OCI-LY7 (cell line): ENCODE measurements at regions not wholly inside any gene's neighbourhood (a gene's known extent, or its start where the extent isn't known, plus 50 kb on each side); places are given as distances from the start of the nearest gene placed in this dataset.

Source experiments
- BruUV-seq: library from RNA; stranded (reverse); fragments of 400-500 nt; replicated peaks from 2 replicates; lab custom pipeline; 2021; lab: Mats Ljungman, UMichigan
- CTCF ChIA-PET: fragments of 300-600 bp; sonication (Branson Sonifier 250); formaldehyde crosslinking; loops from one replicate; lab custom pipeline; 2022; ENCODE audit warnings: antibody characterized with exemption; ENCODE audit not compliant: unreplicated experiment; lab: Charles Lee
- POLR2A ChIA-PET: fragments of 300-600 bp; sonication (Branson Sonifier 250); formaldehyde crosslinking; loops from one replicate; lab custom pipeline; 2022; ENCODE audit warnings: antibody characterized with exemption; lab: Charles Lee
- DNase-seq: peaks from one replicate; pipeline ENCODE4 v3.0.0-alpha.2; 2015; ENCODE audit warnings: low spot score
- H2AFZ ChIP-seq: fragments of 200-600 bp; sonication (generic), shearing (Covaris generic); 2 replicates; pipeline ENCODE4 v1.6.1; 2014; ENCODE audit warnings: mild to moderate bottlenecking, antibody characterized with exemption, low read length, moderate library complexity
- H3K27ac ChIP-seq: fragments of 200-600 bp; sonication (generic); 2 replicates; pipeline ENCODE4 v1.5.1; 2014; ENCODE audit warnings: mixed run types, low read depth, mild to moderate bottlenecking, moderate library complexity, low read length, inconsistent platforms; ENCODE audit not compliant: poor library complexity, severe bottlenecking
- H3K36me3 ChIP-seq: fragments of 200-600 bp; sonication (generic); 2 replicates; pipeline ENCODE4 v1.6.1; 2014; ENCODE audit warnings: mild to moderate bottlenecking, antibody characterized with exemption, low read length, moderate library complexity, mixed read lengths; ENCODE audit not compliant: insufficient read depth
- H3K4me1 ChIP-seq: fragments of 200-600 bp; sonication (generic); 2 replicates; pipeline ENCODE4 v1.5.1; 2014; ENCODE audit warnings: mild to moderate bottlenecking, low read length; ENCODE audit not compliant: insufficient read depth, poor library complexity, severe bottlenecking
- H3K4me2 ChIP-seq: fragments of 200-600 bp; sonication (generic); 2 replicates; pipeline ENCODE4 v1.6.1; 2014; ENCODE audit warnings: mild to moderate bottlenecking, low read length
- H3K4me3 ChIP-seq: fragments of 200-600 bp; sonication (generic); 2 replicates; pipeline ENCODE4 v1.5.1; 2014; ENCODE audit warnings: mild to moderate bottlenecking, low read depth, low read length; ENCODE audit not compliant: poor library complexity, severe bottlenecking
- H3K79me2 ChIP-seq: fragments of 200-600 bp; sonication (generic); 2 replicates; pipeline ENCODE4 v1.6.1; 2016; ENCODE audit warnings: low read depth, mild to moderate bottlenecking, low read length, moderate library complexity, mixed read lengths; ENCODE audit not compliant: insufficient read depth
- H3K9me2 ChIP-seq: fragments of 200-600 bp; sonication (generic); 2 replicates; pipeline ENCODE4 v1.6.1; 2016; ENCODE audit warnings: mild to moderate bottlenecking, low read length, mixed read lengths; ENCODE audit not compliant: insufficient read depth
- H3K9me3 ChIP-seq: fragments of 200-600 bp; sonication (generic); 2 replicates; pipeline ENCODE4 v1.6.1; 2014; ENCODE audit warnings: mild to moderate bottlenecking, mixed run types, low read length, mixed read lengths
- H4K20me1 ChIP-seq: fragments of 200-600 bp; sonication (generic); 2 replicates; pipeline ENCODE4 v1.6.1; 2014; ENCODE audit warnings: mild to moderate bottlenecking, antibody characterized with exemption, low read length, moderate library complexity, mixed read lengths; ENCODE audit not compliant: insufficient read depth
- EZH2phosphoT487 ChIP-seq: fragments of 200-600 bp; sonication (generic); IDR thresholded peaks from 2 replicates; pipeline ENCODE4 v1.6.1; 2018; ENCODE audit warnings: low read depth, borderline replicate concordance, mild to moderate bottlenecking, mixed run types, antibody characterized with exemption, low read length, moderate library complexity, mixed read lengths
- intact Hi-C: fragments of 100-400 bp; cut with micrococcal nuclease; formaldehyde crosslinking; loops from one replicate; pipeline ENCODE4 v1.10.0; 2022; ENCODE audit not compliant: unreplicated experiment
- TF ChIP-seq, protein P1 (sequence below): fragments of 200-600 bp; sonication (generic); conservative IDR thresholded peaks from 2 replicates; pipeline ENCODE4 v1.5.1; 2014; ENCODE audit warnings: mild to moderate bottlenecking, antibody characterized with exemption, low read length, moderate library complexity, mixed read lengths

DNA sequence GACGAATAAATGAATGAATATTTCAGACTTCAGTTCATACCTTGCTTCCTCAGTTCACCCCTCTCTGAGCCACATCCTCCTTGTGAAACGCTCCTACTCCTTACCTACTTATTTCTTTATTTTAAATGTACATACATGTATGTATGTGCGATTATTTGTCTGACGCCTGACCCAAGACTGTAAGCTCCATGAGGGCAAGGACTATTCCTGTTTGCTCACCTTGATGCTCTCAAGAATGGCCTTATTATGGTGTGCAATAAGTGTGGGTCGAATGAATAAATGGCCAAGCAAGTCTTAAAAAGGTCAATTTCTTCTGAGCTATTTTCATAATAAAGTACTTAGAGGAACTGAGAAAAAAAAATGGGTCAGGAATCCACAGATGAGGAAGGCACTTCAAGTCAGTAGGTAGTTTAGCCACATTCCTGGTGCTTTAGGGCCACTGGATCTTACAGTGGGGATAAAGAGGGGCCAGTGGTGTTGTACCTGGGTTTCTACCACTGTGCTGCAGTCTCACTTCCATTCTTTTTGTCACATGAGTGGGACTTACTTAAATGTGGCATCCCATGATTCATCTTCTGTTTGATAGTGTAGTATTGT, 74.7 kb downstream of the SDC1 start:
- Histone ChIP-seq H3K27ac (no peak overlapping the region), H4K20me1 (no peaks in the 10 kb centered on the region), H3K36me3 (no peaks in the 10 kb centered on the region), H3K9me3 (no peaks in the 10 kb centered on the region), H2AFZ (no peak overlapping the region), H3K79me2 (no peaks in the 10 kb centered on the region), H3K4me1 (no peaks in the 10 kb centered on the region), H3K9me2 (no peaks in the 10 kb centered on the region), H3K4me3 (no peak overlapping the region), H3K4me2 (no peak overlapping the region)
- no TSS peak for BruUV-seq
- DNase-seq, result no peak
- TF ChIP-seq, protein P1, sequence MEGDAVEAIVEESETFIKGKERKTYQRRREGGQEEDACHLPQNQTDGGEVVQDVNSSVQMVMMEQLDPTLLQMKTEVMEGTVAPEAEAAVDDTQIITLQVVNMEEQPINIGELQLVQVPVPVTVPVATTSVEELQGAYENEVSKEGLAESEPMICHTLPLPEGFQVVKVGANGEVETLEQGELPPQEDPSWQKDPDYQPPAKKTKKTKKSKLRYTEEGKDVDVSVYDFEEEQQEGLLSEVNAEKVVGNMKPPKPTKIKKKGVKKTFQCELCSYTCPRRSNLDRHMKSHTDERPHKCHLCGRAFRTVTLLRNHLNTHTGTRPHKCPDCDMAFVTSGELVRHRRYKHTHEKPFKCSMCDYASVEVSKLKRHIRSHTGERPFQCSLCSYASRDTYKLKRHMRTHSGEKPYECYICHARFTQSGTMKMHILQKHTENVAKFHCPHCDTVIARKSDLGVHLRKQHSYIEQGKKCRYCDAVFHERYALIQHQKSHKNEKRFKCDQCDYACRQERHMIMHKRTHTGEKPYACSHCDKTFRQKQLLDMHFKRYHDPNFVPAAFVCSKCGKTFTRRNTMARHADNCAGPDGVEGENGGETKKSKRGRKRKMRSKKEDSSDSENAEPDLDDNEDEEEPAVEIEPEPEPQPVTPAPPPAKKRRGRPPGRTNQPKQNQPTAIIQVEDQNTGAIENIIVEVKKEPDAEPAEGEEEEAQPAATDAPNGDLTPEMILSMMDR, result no peak
- TF ChIP-seq EZH2phosphoT487, result no peak
- ChIA-PET CTCF (no interaction called here), POLR2A (no interaction called here)
- intact Hi-C loops, result no loop called here

DNA sequence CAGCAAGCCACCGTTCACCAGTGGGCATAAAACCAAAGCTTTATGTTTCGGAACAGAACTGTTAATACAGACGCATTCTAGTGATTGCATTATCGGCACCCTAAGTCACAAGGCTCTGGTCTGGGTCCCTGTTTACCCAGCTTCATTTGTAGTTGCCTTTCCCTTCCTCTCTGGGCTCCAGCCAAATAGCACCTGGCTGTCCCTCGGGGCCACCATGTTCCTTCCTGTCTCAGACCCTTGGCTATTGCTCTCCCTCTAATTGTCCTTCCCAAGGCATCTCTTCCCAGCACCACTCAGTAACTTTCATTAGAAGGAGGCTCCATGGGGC, 75.3 kb downstream of the SDC1 start:
- POLR2A ChIA-PET, result no interaction called here
- H3K36me3 ChIP-seq, result no peaks in the 10 kb centered on the region
- no peaks in the 10 kb centered on the region for H3K9me2 ChIP-seq
- intact Hi-C loops, result no loop called here
- no peak overlapping the region for H3K27ac ChIP-seq
- TF ChIP-seq, protein P1, result no peak
- no peak for TF ChIP-seq EZH2phosphoT487
- DNase-seq, result no peak
- no peaks in the 10 kb centered on the region for H4K20me1 ChIP-seq
- CTCF ChIA-PET, result no interaction called here
- no TSS peak for BruUV-seq
- H2AFZ ChIP-seq, result no peak overlapping the region
- H3K4me3 ChIP-seq, result no peak overlapping the region
- no peak overlapping the region for H3K4me2 ChIP-seq
- H3K4me1 ChIP-seq, result no peaks in the 10 kb centered on the region
- no peaks in the 10 kb centered on the region for H3K79me2 ChIP-seq
- no peaks in the 10 kb centered on the region for H3K9me3 ChIP-seq

DNA sequence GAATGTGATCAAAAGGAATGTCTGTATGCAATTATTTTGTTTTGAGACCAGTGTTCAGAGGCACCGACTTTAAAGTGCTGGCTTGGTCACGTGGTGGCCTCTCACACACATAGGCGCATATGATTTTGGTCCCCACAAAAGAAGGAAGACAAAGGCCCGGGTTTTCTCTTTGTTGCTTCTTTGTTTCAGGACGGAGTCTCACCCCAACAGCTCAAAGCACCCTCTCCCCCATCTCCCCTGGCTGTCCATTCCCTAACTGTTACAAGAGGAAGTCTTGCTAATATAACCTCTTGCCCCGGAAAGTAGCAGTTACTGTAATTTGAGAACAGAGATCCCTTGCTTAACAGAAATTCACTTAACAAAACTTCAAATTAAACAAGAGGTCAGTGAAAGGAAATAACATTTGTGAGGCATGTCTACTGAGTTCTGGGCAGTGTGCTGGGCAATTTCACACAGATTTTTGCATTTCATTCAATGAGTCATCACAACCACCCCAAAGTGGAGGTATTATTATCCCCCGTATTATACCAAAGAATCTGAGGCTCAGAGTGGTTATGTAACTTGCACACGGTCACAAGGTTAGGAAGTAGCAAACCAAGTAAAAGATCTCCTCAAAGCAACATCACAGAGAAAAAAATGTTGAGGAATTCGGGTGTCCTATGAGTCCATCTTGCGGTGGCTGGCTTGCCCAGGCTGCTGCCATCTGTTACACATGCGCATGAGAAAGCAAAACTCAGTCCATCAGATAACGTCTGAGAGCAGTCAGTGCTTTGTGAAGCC, 75.8 kb downstream of the SDC1 start:
- no peaks in the 10 kb centered on the region for H3K79me2 ChIP-seq
- no peak overlapping the region for H3K27ac ChIP-seq
- CTCF ChIA-PET, result no interaction called here

More for the DNA sequence above, 75.8 kb downstream of the SDC1 start:
- H4K20me1 ChIP-seq, result no peaks in the 10 kb centered on the region
- no peaks in the 10 kb centered on the region for H3K9me3 ChIP-seq
- H3K4me2 ChIP-seq, result no peak overlapping the region
- TF ChIP-seq, protein P1, result no peak
- no peak for TF ChIP-seq EZH2phosphoT487
- H3K4me1 ChIP-seq, result no peaks in the 10 kb centered on the region
- no peaks in the 10 kb centered on the region for H3K36me3 ChIP-seq
- H2AFZ ChIP-seq, result no peak overlapping the region
- intact Hi-C loops, result no loop called here
- H3K4me3 ChIP-seq, result no peak overlapping the region
- DNase-seq, result no peak
- POLR2A ChIA-PET, result no interaction called here
- H3K9me2 ChIP-seq, result no peaks in the 10 kb centered on the region
- BruUV-seq, result no TSS peak
